BLaER1 treated with 17β-estradiol and CSF1 and Interleukin-3, amounts not matched to agents 10 nM and 100 nM (cell line): ENCODE measurements at regions not wholly inside any gene's neighbourhood (a gene's known extent, or its start where the extent isn't known, plus 50 kb on each side); places are given as distances from the start of the nearest gene placed in this dataset.
A peak's percentile ranks its signal among the peaks of the same experiment; 100 is the strongest.

Experiments used
- H3K27ac ChIP-seq, 11 experiments: shearing (Covaris generic); formaldehyde crosslinking; 2 replicates each; pipeline ENCODE4 v1.8.1; 2022
- H3K27me3 ChIP-seq, 11 experiments: shearing (Covaris generic); formaldehyde crosslinking; 2 replicates each; pipeline ENCODE4 v1.8.1; 2022
- H3K36me3 ChIP-seq, 11 experiments: shearing (Covaris generic); formaldehyde crosslinking; 2 replicates each; pipeline ENCODE4 v1.8.1; 2022
- H3K4me1 ChIP-seq, 10 experiments: shearing (Covaris generic); formaldehyde crosslinking; 2 replicates each; pipeline ENCODE4 v1.8.1; 2022
- H3K4me2 ChIP-seq, 11 experiments: shearing (Covaris generic); formaldehyde crosslinking; 2 replicates each; pipeline ENCODE4 v1.8.1; 2022
- H3K4me3 ChIP-seq, 10 experiments: shearing (Covaris generic); formaldehyde crosslinking; 2 replicates each; pipeline ENCODE4 v1.8.1; 2022
- H3K9ac ChIP-seq, 11 experiments: shearing (Covaris generic); formaldehyde crosslinking; 2 replicates each; pipeline ENCODE4 v1.8.1; 2022
- H3K9me3 ChIP-seq, 11 experiments: shearing (Covaris generic); formaldehyde crosslinking; replicated peaks in 1 of 11; 2 replicates each; pipeline ENCODE4 v1.8.1; 2022
- H4K20me1 ChIP-seq, 11 experiments: shearing (Covaris generic); formaldehyde crosslinking; 2 replicates each; pipeline ENCODE4 v1.8.1; 2022
- Cebpa-rat ChIP-seq, 11 experiments: shearing (Covaris generic); IDR thresholded peaks; 2 replicates each; pipeline ENCODE4 v1.8.1; 2022

- H3K4me2 ChIP-seq: peak overlapping the region in 1 of 11 experiments; percentile 1; a peak in 1 of 22 replicates
- no peaks in the 10 kb centered on the region for H4K20me1 ChIP-seq
- peaks cover 0 to 27% (median 2%) of the 10 kb centered on the region in 10 experiments; a peak in 8 of 20 replicates for H3K4me1 ChIP-seq
- H3K9ac ChIP-seq: no peak overlapping the region
- H3K4me3 ChIP-seq: no peak overlapping the region
- H3K27ac ChIP-seq: no peak overlapping the region
- TF ChIP-seq Cebpa-rat (IDR thresholded peaks at IDR 0.05): no peak
- no peaks in the 10 kb centered on the region for H3K27me3 ChIP-seq
- H3K9me3 ChIP-seq: peaks cover 0 to 10% (median 1%) of the 10 kb centered on the region in 11 experiments; a peak in 6 of 22 replicates
- H3K36me3 ChIP-seq: no peaks in the 10 kb centered on the region
Observed at GRCh38 chr4:100079264-100079663, 111.0 kb downstream of the DDIT4L start.

GRCh38 chr4:100076753-100077152, 113.5 kb downstream of the DDIT4L start:
- TF ChIP-seq Cebpa-rat (IDR thresholded peaks at IDR 0.05): no peak
- no peak overlapping the region for H3K9ac ChIP-seq
- no peak overlapping the region for H3K27ac ChIP-seq
- no peaks in the 10 kb centered on the region for H3K27me3 ChIP-seq
- no peak overlapping the region for H3K4me3 ChIP-seq
- H4K20me1 ChIP-seq: no peaks in the 10 kb centered on the region
- H3K9me3 ChIP-seq: peaks cover 0 to 10% (median 0%) of the 10 kb centered on the region in 11 experiments; a peak in 6 of 22 replicates
- peaks cover 0 to 9% (median 0%) of the 10 kb centered on the region in 10 experiments; a peak in 6 of 20 replicates for H3K4me1 ChIP-seq
- H3K36me3 ChIP-seq: no peaks in the 10 kb centered on the region
- H3K4me2 ChIP-seq: no peak overlapping the region

GRCh38 chr4:100075486-100076270, 114.6 kb downstream of the DDIT4L start:
- H3K4me1 ChIP-seq: peaks cover 0 to 9% (median 0%) of the 10 kb centered on the region in 10 experiments; a peak in 2 of 20 replicates
- no peak overlapping the region for H3K27ac ChIP-seq
- H3K9ac ChIP-seq: no peak overlapping the region
- no peak for TF ChIP-seq Cebpa-rat (IDR thresholded peaks at IDR 0.05)
- H3K9me3 ChIP-seq: peaks cover 0 to 10% (median 0%) of the 10 kb centered on the region in 11 experiments; a peak in 6 of 22 replicates
- H3K4me3 ChIP-seq: no peak overlapping the region
- no peaks in the 10 kb centered on the region for H3K27me3 ChIP-seq
- no peaks in the 10 kb centered on the region for H4K20me1 ChIP-seq
- H3K4me2 ChIP-seq: no peak overlapping the region
- no peaks in the 10 kb centered on the region for H3K36me3 ChIP-seq

- Histone ChIP-seq H3K36me3 (no peaks in the 10 kb centered on the region), H3K4me2 (no peak overlapping the region), H3K4me3 (no peak overlapping the region), H3K9me3 (peaks cover 0 to 10% (median 0%) of the 10 kb centered on the region in 11 experiments; a peak in 6 of 22 replicates), H4K20me1 (no peaks in the 10 kb centered on the region), H3K9ac (no peak overlapping the region), H3K27me3 (no peaks in the 10 kb centered on the region), H3K4me1 (peaks cover 0 to 9% (median 0%) of the 10 kb centered on the region in 10 experiments; a peak in 2 of 20 replicates), H3K27ac (no peak overlapping the region)
- no peak for TF ChIP-seq Cebpa-rat (IDR thresholded peaks at IDR 0.05)
Observed at GRCh38 chr4:100075056-100075455, 115.2 kb downstream of the DDIT4L start.

- Histone ChIP-seq H3K9ac (no peak overlapping the region), H3K4me1 (no peaks in the 10 kb centered on the region), H3K27me3 (no peaks in the 10 kb centered on the region), H3K9me3 (peaks cover 0 to 7% (median 2%) of the 10 kb centered on the region in 11 experiments; a peak in 4 of 22 replicates), H3K4me2 (no peak overlapping the region), H4K20me1 (no peaks in the 10 kb centered on the region), H3K4me3 (no peak overlapping the region), H3K27ac (no peak overlapping the region), H3K36me3 (no peaks in the 10 kb centered on the region)
- TF ChIP-seq Cebpa-rat (IDR thresholded peaks at IDR 0.05): no peak
Observed at GRCh38 chr4:100071506-100071905, 118.8 kb downstream of the DDIT4L start.

- Histone ChIP-seq H3K4me3 (no peak overlapping the region), H3K4me2 (no peak overlapping the region), H3K4me1 (no peaks in the 10 kb centered on the region), H3K9ac (no peak overlapping the region), H3K9me3 (0 out of 22 replicates have a peak, but pooled peaks cover 0 to 7% (median 0%) of the 10 kb centered on the region in 11 experiments), H4K20me1 (no peaks in the 10 kb centered on the region), H3K27me3 (no peaks in the 10 kb centered on the region), H3K27ac (no peak overlapping the region), H3K36me3 (no peaks in the 10 kb centered on the region)
- no peak for TF ChIP-seq Cebpa-rat (IDR thresholded peaks at IDR 0.05)
Observed at GRCh38 chr4:100070868-100071267, 119.4 kb downstream of the DDIT4L start.

GRCh38 chr4:100069207-100069606, 119.1 kb upstream of the H2AZ1 start:
- no peak overlapping the region for H3K4me2 ChIP-seq
- H3K27me3 ChIP-seq: no peaks in the 10 kb centered on the region
- no peak for TF ChIP-seq Cebpa-rat (IDR thresholded peaks at IDR 0.05)

GRCh38 chr4:100067255-100067654, 117.2 kb upstream of the H2AZ1 start:
- H3K27ac ChIP-seq: no peak overlapping the region
- H3K4me3 ChIP-seq: no peak overlapping the region
- H3K9me3 ChIP-seq: 0 out of 22 replicates have a peak, but pooled peaks cover 0 to 7% (median 0%) of the 10 kb centered on the region in 11 experiments
- H3K4me1 ChIP-seq: no peaks in the 10 kb centered on the region
- H3K36me3 ChIP-seq: no peaks in the 10 kb centered on the region
- TF ChIP-seq Cebpa-rat (IDR thresholded peaks at IDR 0.05): no peak
- H3K4me2 ChIP-seq: no peak overlapping the region
- no peak overlapping the region for H3K9ac ChIP-seq
- no peaks in the 10 kb centered on the region for H3K27me3 ChIP-seq
- H4K20me1 ChIP-seq: no peaks in the 10 kb centered on the region

More at GRCh38 chr4:100069207-100069606, 119.1 kb upstream of the H2AZ1 start:
- no peaks in the 10 kb centered on the region for H4K20me1 ChIP-seq
- H3K9ac ChIP-seq: no peak overlapping the region
- H3K36me3 ChIP-seq: no peaks in the 10 kb centered on the region
- H3K4me1 ChIP-seq: no peaks in the 10 kb centered on the region
- H3K27ac ChIP-seq: no peak overlapping the region
- no peak overlapping the region for H3K4me3 ChIP-seq
- H3K9me3 ChIP-seq: 0 out of 22 replicates have a peak, but pooled peaks cover 0 to 7% (median 0%) of the 10 kb centered on the region in 11 experiments

GRCh38 chr4:100063355-100063754, 113.3 kb upstream of the H2AZ1 start:
- Histone ChIP-seq H3K9me3 (0 out of 22 replicates have a peak, but pooled peaks cover 0 to 7% (median 0%) of the 10 kb centered on the region in 11 experiments), H3K36me3 (no peaks in the 10 kb centered on the region), H3K27me3 (no peaks in the 10 kb centered on the region), H3K4me3 (no peak overlapping the region), H4K20me1 (no peaks in the 10 kb centered on the region), H3K27ac (no peak overlapping the region), H3K4me2 (no peak overlapping the region), H3K4me1 (no peaks in the 10 kb centered on the region), H3K9ac (no peak overlapping the region)
- no peak for TF ChIP-seq Cebpa-rat (IDR thresholded peaks at IDR 0.05)
